WTC11 (cell line): ENCODE measurements at regions not wholly inside any gene's neighbourhood (a gene's known extent, or its start where the extent isn't known, plus 50 kb on each side); places are given as distances from the start of the nearest gene placed in this dataset.

Experiments
- CTCF ChIP-seq: fragments of 200-600 bp; IDR thresholded peaks from 2 replicates; pipeline ENCODE4 v1.8.0; 2022; ENCODE audit warnings: antibody characterized with exemption
- FOXJ3 ChIP-seq: sonication (generic); formaldehyde crosslinking; IDR thresholded peaks from 2 replicates; pipeline ENCODE4 v1.9.0; 2021; ENCODE audit warnings: missing genetic modification reagents, mild to moderate bottlenecking, borderline replicate concordance
- FOXK1 ChIP-seq: sonication (generic); formaldehyde crosslinking; IDR thresholded peaks from 2 replicates; pipeline ENCODE4 v1.8.0; 2022; ENCODE audit warnings: mild to moderate bottlenecking, moderate library complexity, missing genetic modification reagents
- GABPB1 ChIP-seq: sonication (generic); formaldehyde crosslinking; IDR thresholded peaks from 2 replicates; pipeline ENCODE4 v1.8.1; 2023; ENCODE audit warnings: mild to moderate bottlenecking, missing genetic modification reagents
- JAZF1 ChIP-seq: fragments of 250-450 bp; sonication (Bioruptor Pico); IDR thresholded peaks from 2 replicates; pipeline ENCODE4 v1.9.0; 2021; ENCODE audit warnings: moderate library complexity, mild to moderate bottlenecking, inconsistent platforms
- MAX ChIP-seq: sonication (generic); formaldehyde crosslinking; IDR thresholded peaks from 2 replicates; pipeline ENCODE4 v1.8.0; 2022; ENCODE audit warnings: mild to moderate bottlenecking, missing genetic modification reagents
- PRDM15 ChIP-seq: sonication (generic); formaldehyde crosslinking; IDR thresholded peaks from 2 replicates; pipeline ENCODE4 v1.8.0; 2022; ENCODE audit warnings: missing genetic modification reagents
- STAT6 ChIP-seq: sonication (generic); formaldehyde crosslinking; conservative IDR thresholded peaks from 2 replicates; pipeline ENCODE4 v1.8.1; 2023; ENCODE audit warnings: mild to moderate bottlenecking, low read depth, missing genetic modification reagents, moderate library complexity
- ZNF121 ChIP-seq: sonication (generic); formaldehyde crosslinking; IDR thresholded peaks from 2 replicates; pipeline ENCODE4 v1.8.0; 2023; ENCODE audit warnings: missing genetic modification reagents
- ZNF396 ChIP-seq: fragments of 250-450 bp; sonication (Bioruptor Pico); IDR thresholded peaks from 2 replicates; pipeline ENCODE4 v1.8.0; 2021; ENCODE audit warnings: mild to moderate bottlenecking, moderate library complexity, borderline replicate concordance
- ZNF416 ChIP-seq: fragments of 250-450 bp; sonication (Bioruptor Pico); IDR thresholded peaks from 2 replicates; pipeline ENCODE4 v1.9.0; 2021; ENCODE audit warnings: mild to moderate bottlenecking, inconsistent platforms
- ZNF425 ChIP-seq: fragments of 250-450 bp; sonication (Bioruptor Pico); conservative IDR thresholded peaks from 2 replicates; pipeline ENCODE4 v1.9.0; 2021; ENCODE audit warnings: mild to moderate bottlenecking

- TF ChIP-seq ZNF396 (CRISPR knock-in tag) (no peak), CTCF (no peak), MAX (CRISPR knock-in tag) (no peak), PRDM15 (CRISPR knock-in tag) (no peak), GABPB1 (CRISPR knock-in tag) (no peak), FOXJ3 (CRISPR knock-in tag) (no peak), FOXK1 (CRISPR knock-in tag) (no peak), JAZF1 (no peak), STAT6 (no peak), ZNF425 (no peak), ZNF416 (CRISPR knock-in tag) (no peak), ZNF121 (CRISPR knock-in tag) (no peak)
Observed at GRCh38 chr3:164250923-164251322, 827.4 kb downstream of the SI start.
